Mesothelial cell of epicardium (in vitro differentiated cells): ENCODE measurements at regions not wholly inside any gene's neighbourhood (a gene's known extent, or its start where the extent isn't known, plus 50 kb on each side); places are given as distances from the start of the nearest gene placed in this dataset.

ENCODE experiments used
- DNase-seq, 2 experiments: peaks; one replicate each; pipeline ENCODE4 v3.0.0; 2021; ENCODE audit warnings: low spot score in 2 of 2; ENCODE audit not compliant: unreplicated experiment in 2 of 2
- H3K27ac Mint-ChIP-seq: 2 replicates; pipeline ENCODE4 v1.8.0; 2021; ENCODE audit warnings: mixed read lengths
- H3K27me3 Mint-ChIP-seq: 2 replicates; pipeline ENCODE4 v1.8.0; 2021; ENCODE audit warnings: low read depth, mixed read lengths
- H3K36me3 Mint-ChIP-seq: 2 replicates; pipeline ENCODE4 v1.8.0; 2021; ENCODE audit warnings: mixed read lengths
- H3K4me1 Mint-ChIP-seq: 2 replicates; pipeline ENCODE4 v1.8.0; 2021; ENCODE audit warnings: mixed read lengths
- H3K4me3 Mint-ChIP-seq: 2 replicates; pipeline ENCODE4 v1.8.0; 2021; ENCODE audit warnings: mild to moderate bottlenecking, moderate library complexity, mixed read lengths
- H3K9me3 Mint-ChIP-seq: 2 replicates; pipeline ENCODE4 v1.8.0; 2021; ENCODE audit warnings: mixed read lengths
- TF ChIP-seq, protein P1 (sequence below): fragments of 200-600 bp; sonication (generic); IDR thresholded peaks from one replicate; pipeline ENCODE4 v1.5.0; 2021; ENCODE audit warnings: antibody characterized with exemption; ENCODE audit not compliant: unreplicated experiment

DNA sequence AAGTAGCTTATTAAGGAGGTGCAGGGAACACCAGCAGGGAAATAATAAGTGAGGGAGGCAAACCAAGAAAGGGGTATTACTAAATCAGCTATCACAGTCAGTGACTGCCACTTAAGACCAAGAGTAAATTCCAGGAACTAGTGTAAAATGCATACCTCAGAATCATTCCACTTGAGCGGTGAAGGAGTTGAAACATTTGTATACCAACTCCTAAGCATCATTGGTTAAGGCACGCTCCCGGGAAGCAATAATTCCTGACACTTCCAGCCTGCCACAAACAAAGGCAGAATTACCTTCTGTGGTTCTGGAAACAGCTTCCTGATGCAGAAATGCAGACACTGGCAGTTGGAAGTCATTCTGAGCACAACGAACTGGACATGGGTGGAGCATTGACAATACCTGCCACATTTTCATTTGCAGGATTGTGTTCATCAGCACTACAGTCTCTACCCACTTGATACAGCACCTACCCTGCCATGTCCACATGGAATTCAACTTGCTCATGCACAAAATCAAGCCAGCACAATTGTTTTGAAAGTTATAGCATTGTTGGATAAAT is 82.1 kb downstream of the PPP1R2C start:
- Mint-ChIP-seq H3K4me3 (no peak overlapping the region), H3K36me3 (no peaks in the 10 kb centered on the region), H3K9me3 (peaks cover 3% of the 10 kb centered on the region), H3K27ac (no peak overlapping the region), H3K4me1 (peaks cover 5% of the 10 kb centered on the region), H3K27me3 (no peaks in the 10 kb centered on the region)
- no peak for DNase-seq
- TF ChIP-seq, protein P1, sequence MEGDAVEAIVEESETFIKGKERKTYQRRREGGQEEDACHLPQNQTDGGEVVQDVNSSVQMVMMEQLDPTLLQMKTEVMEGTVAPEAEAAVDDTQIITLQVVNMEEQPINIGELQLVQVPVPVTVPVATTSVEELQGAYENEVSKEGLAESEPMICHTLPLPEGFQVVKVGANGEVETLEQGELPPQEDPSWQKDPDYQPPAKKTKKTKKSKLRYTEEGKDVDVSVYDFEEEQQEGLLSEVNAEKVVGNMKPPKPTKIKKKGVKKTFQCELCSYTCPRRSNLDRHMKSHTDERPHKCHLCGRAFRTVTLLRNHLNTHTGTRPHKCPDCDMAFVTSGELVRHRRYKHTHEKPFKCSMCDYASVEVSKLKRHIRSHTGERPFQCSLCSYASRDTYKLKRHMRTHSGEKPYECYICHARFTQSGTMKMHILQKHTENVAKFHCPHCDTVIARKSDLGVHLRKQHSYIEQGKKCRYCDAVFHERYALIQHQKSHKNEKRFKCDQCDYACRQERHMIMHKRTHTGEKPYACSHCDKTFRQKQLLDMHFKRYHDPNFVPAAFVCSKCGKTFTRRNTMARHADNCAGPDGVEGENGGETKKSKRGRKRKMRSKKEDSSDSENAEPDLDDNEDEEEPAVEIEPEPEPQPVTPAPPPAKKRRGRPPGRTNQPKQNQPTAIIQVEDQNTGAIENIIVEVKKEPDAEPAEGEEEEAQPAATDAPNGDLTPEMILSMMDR: no peak

- DNase-seq: no peak
- Mint-ChIP-seq H3K9me3 (no peaks in the 10 kb centered on the region), H3K27ac (no peak overlapping the region), H3K27me3 (no peaks in the 10 kb centered on the region), H3K4me3 (no peak overlapping the region), H3K4me1 (peaks cover 5% of the 10 kb centered on the region), H3K36me3 (no peaks in the 10 kb centered on the region)
- TF ChIP-seq, protein P1: no peak
Observed at GRCh38 chrX:42694260-42694815, 83.6 kb downstream of the PPP1R2C start.

DNA sequence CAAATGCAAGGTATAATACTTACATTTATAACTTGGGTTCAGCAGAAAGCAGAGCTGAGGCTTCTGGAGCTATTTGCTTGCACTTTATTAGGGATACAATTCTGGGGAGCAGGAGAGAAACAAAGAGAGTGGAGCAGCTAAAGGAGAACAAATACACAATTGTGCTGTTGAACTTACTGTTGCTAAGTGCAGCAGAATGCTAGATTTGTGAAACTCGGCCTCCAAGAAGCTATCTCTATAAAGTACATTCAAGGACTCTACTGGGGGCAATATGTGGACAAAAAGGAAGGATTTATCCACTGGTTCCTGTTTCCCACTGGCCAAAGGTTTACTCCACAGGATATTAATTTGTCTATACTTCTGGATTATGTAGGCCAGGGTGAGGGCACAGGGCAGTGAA is 86.8 kb downstream of the PPP1R2C start:
- H3K4me3 Mint-ChIP-seq: no peak overlapping the region

DNA sequence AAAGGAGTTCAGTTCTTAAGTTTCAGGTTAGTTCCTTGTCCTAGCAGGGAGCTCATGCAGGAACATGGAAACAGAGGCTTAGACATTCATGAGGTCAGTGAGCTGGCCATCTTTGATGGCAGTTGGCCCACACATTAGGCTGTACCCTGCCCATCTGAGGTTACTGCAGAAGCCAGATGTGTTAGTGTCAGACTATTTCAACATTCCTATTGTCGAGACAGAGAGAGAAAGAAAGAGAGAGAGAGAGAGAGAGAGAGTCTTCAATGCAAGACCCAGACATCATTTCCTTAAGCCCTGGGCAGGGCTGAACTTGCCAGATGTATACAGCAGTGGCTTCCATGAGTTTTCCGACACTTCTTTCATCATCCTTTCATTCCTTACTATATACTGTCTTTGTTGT is 91.3 kb downstream of the PPP1R2C start:
- no peak for DNase-seq
- Mint-ChIP-seq H3K9me3 (peaks cover 7% of the 10 kb centered on the region), H3K36me3 (no peaks in the 10 kb centered on the region), H3K27me3 (no peaks in the 10 kb centered on the region), H3K4me1 (no peaks in the 10 kb centered on the region), H3K27ac (no peak overlapping the region), H3K4me3 (no peak overlapping the region)
- TF ChIP-seq, protein P1: no peak

More for the DNA sequence above, 86.8 kb downstream of the PPP1R2C start:
- Mint-ChIP-seq H3K4me1 (no peaks in the 10 kb centered on the region), H3K36me3 (no peaks in the 10 kb centered on the region), H3K9me3 (no peaks in the 10 kb centered on the region), H3K27me3 (no peaks in the 10 kb centered on the region), H3K27ac (no peak overlapping the region)
- DNase-seq: no peak
- TF ChIP-seq, protein P1: no peak

DNA sequence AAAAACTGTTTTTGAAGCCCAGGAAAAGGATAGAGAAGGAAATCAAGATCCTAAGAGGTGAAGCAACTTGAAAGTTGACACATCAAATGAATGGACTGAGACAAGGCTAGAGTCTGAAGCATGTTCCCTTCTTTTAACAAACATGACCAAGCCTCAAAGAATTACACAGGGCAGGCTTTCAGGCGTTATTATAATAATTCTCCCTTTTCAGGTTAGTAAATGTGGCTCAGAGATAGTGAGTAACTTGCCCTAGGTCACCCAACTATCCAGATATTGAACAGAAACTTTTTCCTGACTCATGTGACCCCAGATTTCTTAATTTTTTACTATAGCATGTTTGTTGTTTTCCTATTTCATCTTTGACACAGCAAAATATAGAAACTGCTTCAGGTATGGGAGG is 91.7 kb downstream of the PPP1R2C start:
- Mint-ChIP-seq H3K27me3 (no peaks in the 10 kb centered on the region), H3K9me3 (peaks cover 7% of the 10 kb centered on the region), H3K4me3 (no peak overlapping the region), H3K36me3 (no peaks in the 10 kb centered on the region), H3K4me1 (no peaks in the 10 kb centered on the region), H3K27ac (no peak overlapping the region)
- DNase-seq: no peak
- TF ChIP-seq, protein P1: no peak

GRCh38 chrX:42684065-42684464 is 93.9 kb downstream of the PPP1R2C start:
- no peak overlapping the region for H3K27ac Mint-ChIP-seq
- H3K27me3 Mint-ChIP-seq: no peaks in the 10 kb centered on the region
- no peaks in the 10 kb centered on the region for H3K36me3 Mint-ChIP-seq
- H3K4me1 Mint-ChIP-seq: peaks cover 3% of the 10 kb centered on the region
- no peak overlapping the region for H3K4me3 Mint-ChIP-seq
- H3K9me3 Mint-ChIP-seq: peaks cover 7% of the 10 kb centered on the region
- DNase-seq: no peak
- TF ChIP-seq, protein P1: no peak
